ACC112 (cell line): ENCODE measurements at regions not wholly inside any gene's neighbourhood (a gene's known extent, or its start where the extent isn't known, plus 50 kb on each side); places are given as distances from the start of the nearest gene placed in this dataset.

ENCODE experiments used
- H2AFZ ChIP-seq: fragments of 200-600 bp; sonication (generic); one replicate; pipeline ENCODE4 v1.6.0; 2017; ENCODE audit warnings: antibody characterized with exemption, low read length; ENCODE audit not compliant: unreplicated experiment
- H3K27ac ChIP-seq: fragments of 200-600 bp; sonication (generic); 2 replicates; pipeline ENCODE4 v1.5.1; 2014; ENCODE audit warnings: low read depth, mild to moderate bottlenecking, antibody characterized with exemption, low read length, moderate library complexity
- H3K27me3 ChIP-seq: fragments of 200-600 bp; sonication (generic); 2 replicates; pipeline ENCODE4 v1.6.1; 2014; ENCODE audit warnings: mild to moderate bottlenecking, antibody characterized with exemption, low read length, moderate library complexity, mixed read lengths; ENCODE audit not compliant: insufficient read depth
- H3K36me3 ChIP-seq: fragments of 200-600 bp; sonication (generic); 2 replicates; pipeline ENCODE4 v1.6.1; 2016; ENCODE audit warnings: mild to moderate bottlenecking, antibody characterized with exemption, low read length, moderate library complexity, mixed read lengths; ENCODE audit not compliant: insufficient read depth
- H3K4me1 ChIP-seq: fragments of 200-600 bp; sonication (generic); one replicate; pipeline ENCODE4 v1.6.1; 2016; ENCODE audit warnings: low read length, mixed read lengths; ENCODE audit not compliant: insufficient read depth, unreplicated experiment, control insufficient read depth
- H3K4me3 ChIP-seq: fragments of 200-600 bp; sonication (generic); 2 replicates; pipeline ENCODE4 v1.5.1; 2014; ENCODE audit warnings: mild to moderate bottlenecking, low read depth, low read length
- H3K79me2 ChIP-seq: fragments of 200-600 bp; sonication (generic); one replicate; pipeline ENCODE4 v1.6.0; 2016; ENCODE audit warnings: low read length; ENCODE audit not compliant: control insufficient read depth, unreplicated experiment, insufficient read depth

- Histone ChIP-seq H3K27me3 (no peaks in the 10 kb centered on the region), H3K4me3 (no peak overlapping the region), H3K79me2 (no peaks in the 10 kb centered on the region), H2AFZ (no peak overlapping the region), H3K36me3 (0 out of 2 replicates have a peak, but pooled peaks cover 5% of the 10 kb centered on the region), H3K27ac (no peak overlapping the region), H3K4me1 (no peaks in the 10 kb centered on the region)
Measured at GRCh38 chr6:71460933-71461332, 172.3 kb downstream of the OGFRL1 start.

GRCh38 chr6:71463061-71463460 is 174.4 kb downstream of the OGFRL1 start:
- no peak overlapping the region for H3K4me3 ChIP-seq
- H3K27ac ChIP-seq: no peak overlapping the region
- H3K79me2 ChIP-seq: no peaks in the 10 kb centered on the region
- no peaks in the 10 kb centered on the region for H3K4me1 ChIP-seq
- no peak overlapping the region for H2AFZ ChIP-seq
- no peaks in the 10 kb centered on the region for H3K27me3 ChIP-seq
- 0 out of 2 replicates have a peak, but pooled peaks cover 5% of the 10 kb centered on the region for H3K36me3 ChIP-seq

GRCh38 chr6:71465096-71465495 is 176.5 kb downstream of the OGFRL1 start:
- H2AFZ ChIP-seq: no peak overlapping the region
- H3K27ac ChIP-seq: no peak overlapping the region
- no peaks in the 10 kb centered on the region for H3K27me3 ChIP-seq
- peaks cover 17% of the 10 kb centered on the region for H3K4me1 ChIP-seq
- 0 out of 2 replicates have a peak, but pooled peaks cover 5% of the 10 kb centered on the region for H3K36me3 ChIP-seq
- H3K4me3 ChIP-seq: no peak overlapping the region
- H3K79me2 ChIP-seq: no peaks in the 10 kb centered on the region

- H3K4me3 ChIP-seq: no peak overlapping the region
- H3K27me3 ChIP-seq: no peaks in the 10 kb centered on the region
- H2AFZ ChIP-seq: no peak overlapping the region
- H3K27ac ChIP-seq: no peak overlapping the region
- 0 out of 2 replicates have a peak, but pooled peaks cover 5% of the 10 kb centered on the region for H3K36me3 ChIP-seq
- H3K4me1 ChIP-seq: peaks cover 17% of the 10 kb centered on the region
- H3K79me2 ChIP-seq: no peaks in the 10 kb centered on the region
Measured at GRCh38 chr6:71466362-71466761, 177.8 kb downstream of the OGFRL1 start.

- Histone ChIP-seq H3K27ac (peak overlapping the region; percentile 86), H3K4me3 (no peak overlapping the region), H3K79me2 (no peaks in the 10 kb centered on the region), H2AFZ (no peak overlapping the region), H3K36me3 (0 out of 2 replicates have a peak, but pooled peaks cover 5% of the 10 kb centered on the region), H3K27me3 (no peaks in the 10 kb centered on the region), H3K4me1 (peaks cover 18% of the 10 kb centered on the region)
Measured at GRCh38 chr6:71468038-71468437, 179.4 kb downstream of the OGFRL1 start.

GRCh38 chr6:71468841-71469700 is 180.5 kb downstream of the OGFRL1 start:
- peak overlapping the region; percentile 98 for H2AFZ ChIP-seq
- H3K4me1 ChIP-seq: peaks cover 26% of the 10 kb centered on the region
- H3K79me2 ChIP-seq: no peaks in the 10 kb centered on the region
- peak overlapping the region; percentile 86 for H3K27ac ChIP-seq
- 0 out of 2 replicates have a peak, but pooled peaks cover 2% of the 10 kb centered on the region for H3K36me3 ChIP-seq
- peak overlapping the region; percentile 57 for H3K4me3 ChIP-seq
- H3K27me3 ChIP-seq: no peaks in the 10 kb centered on the region

GRCh38 chr6:71471718-71472117 is 183.1 kb downstream of the OGFRL1 start:
- Histone ChIP-seq H2AFZ (no peak overlapping the region), H3K27me3 (no peaks in the 10 kb centered on the region), H3K36me3 (no peaks in the 10 kb centered on the region), H3K4me3 (no peak overlapping the region), H3K27ac (no peak overlapping the region), H3K4me1 (peaks cover 49% of the 10 kb centered on the region), H3K79me2 (no peaks in the 10 kb centered on the region)

GRCh38 chr6:71473926-71474325 is 185.3 kb downstream of the OGFRL1 start:
- H3K36me3 ChIP-seq: no peaks in the 10 kb centered on the region
- peak overlapping the region; percentile 71 for H3K27ac ChIP-seq
- no peak overlapping the region for H2AFZ ChIP-seq
- no peaks in the 10 kb centered on the region for H3K27me3 ChIP-seq
- H3K4me1 ChIP-seq: peaks cover 61% of the 10 kb centered on the region
- H3K4me3 ChIP-seq: no peak overlapping the region
- no peaks in the 10 kb centered on the region for H3K79me2 ChIP-seq

GRCh38 chr6:71474942-71475341 is 186.3 kb downstream of the OGFRL1 start:
- H3K4me1 ChIP-seq: peaks cover 63% of the 10 kb centered on the region
- no peaks in the 10 kb centered on the region for H3K27me3 ChIP-seq
- H3K79me2 ChIP-seq: no peaks in the 10 kb centered on the region
- no peaks in the 10 kb centered on the region for H3K36me3 ChIP-seq
- H3K27ac ChIP-seq: no peak overlapping the region
- H3K4me3 ChIP-seq: no peak overlapping the region
- no peak overlapping the region for H2AFZ ChIP-seq

- H3K4me1 ChIP-seq: peaks cover 77% of the 10 kb centered on the region
- peak overlapping the region; percentile 98 for H3K27ac ChIP-seq
- no peak overlapping the region for H3K4me3 ChIP-seq
- H3K36me3 ChIP-seq: no peaks in the 10 kb centered on the region
- no peaks in the 10 kb centered on the region for H3K27me3 ChIP-seq
- no peaks in the 10 kb centered on the region for H3K79me2 ChIP-seq
- H2AFZ ChIP-seq: peak overlapping the region; percentile 52
Measured at GRCh38 chr6:71476371-71476770, 187.8 kb downstream of the OGFRL1 start.

- H3K27ac ChIP-seq: peak overlapping the region; percentile 98
Measured at GRCh38 chr6:71476872-71477271, 188.3 kb downstream of the OGFRL1 start.

More at GRCh38 chr6:71476872-71477271, 188.3 kb downstream of the OGFRL1 start:
- Histone ChIP-seq H3K79me2 (no peaks in the 10 kb centered on the region), H3K27me3 (no peaks in the 10 kb centered on the region), H3K36me3 (no peaks in the 10 kb centered on the region), H3K4me3 (no peak overlapping the region), H3K4me1 (peaks cover 82% of the 10 kb centered on the region), H2AFZ (no peak overlapping the region)
